GM23248 (cell line): ENCODE measurements at regions not wholly inside any gene's neighbourhood (a gene's known extent, or its start where the extent isn't known, plus 50 kb on each side); places are given as distances from the start of the nearest gene placed in this dataset.

Source experiments
- EZH2 ChIP-seq: fragments of 200-600 bp; sonication (generic); IDR thresholded peaks from 2 replicates; pipeline ENCODE4 v1.6.1; 2018; ENCODE audit warnings: antibody characterized with exemption, mild to moderate bottlenecking; ENCODE audit not compliant: insufficient read depth, poor library complexity, severe bottlenecking
- EZH2phosphoT487 ChIP-seq: fragments of 200-600 bp; sonication (generic); IDR thresholded peaks from 2 replicates; pipeline ENCODE4 v1.6.1; 2018; ENCODE audit warnings: antibody characterized with exemption, moderate library complexity, mild to moderate bottlenecking, low read depth; ENCODE audit not compliant: insufficient read depth

DNA sequence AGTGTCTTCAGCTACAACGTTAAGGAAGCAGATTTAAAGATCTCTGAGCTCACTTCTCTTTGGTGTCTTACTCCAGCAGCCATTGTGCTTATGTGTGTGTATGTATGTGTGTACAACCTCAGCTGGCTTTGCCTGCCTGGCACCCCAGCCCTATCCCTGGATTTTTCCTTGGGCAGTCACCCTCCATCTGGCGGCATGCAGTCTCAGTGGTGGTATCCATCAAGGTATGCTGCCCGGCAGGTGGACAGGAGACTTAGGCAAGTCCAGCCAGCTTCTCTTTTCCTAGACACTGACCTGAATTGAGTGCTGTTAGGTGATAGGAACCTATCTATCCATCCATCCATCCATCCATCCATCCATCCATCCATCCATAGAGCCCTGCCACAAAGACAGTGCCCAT is 280.8 kb upstream of the CCL2 start:
- TF ChIP-seq EZH2 (no peak), EZH2phosphoT487 (no peak)
